UCSD-AML1 (cell line): ENCODE measurements at regions not wholly inside any gene's neighbourhood (a gene's known extent, or its start where the extent isn't known, plus 50 kb on each side); places are given as distances from the start of the nearest gene placed in this dataset.

ENCODE experiments used
- DNase-seq: peaks from one replicate; lab custom pipeline; 2025; ENCODE audit not compliant: unreplicated experiment; lab: John Stamatoyannopoulos, UW

GRCh38 chr4:3831529-3832150, 65.5 kb downstream of the ADRA2C start:
- DNase-seq, result no peak

GRCh38 chr4:3832536-3833220, 66.5 kb downstream of the ADRA2C start:
- no peak for DNase-seq

GRCh38 chr4:3833326-3833989, 67.3 kb downstream of the ADRA2C start:
- DNase-seq, result no peak

GRCh38 chr4:3834186-3834662, 68.0 kb downstream of the ADRA2C start:
- no peak for DNase-seq

GRCh38 chr4:3834663-3835521, 68.7 kb downstream of the ADRA2C start:
- no peak for DNase-seq

- DNase-seq, result no peak
Measured at GRCh38 chr4:3835527-3836405, 69.6 kb downstream of the ADRA2C start.

GRCh38 chr4:3836406-3836755, 70.2 kb downstream of the ADRA2C start:
- no peak for DNase-seq

- no peak for DNase-seq
Measured at GRCh38 chr4:3836756-3837601, 70.8 kb downstream of the ADRA2C start.

- no peak for DNase-seq
Measured at GRCh38 chr4:3838437-3839380, 72.5 kb downstream of the ADRA2C start.

- DNase-seq, result no peak
Measured at GRCh38 chr4:3845094-3845743, 79.0 kb downstream of the ADRA2C start.

- DNase-seq, result no peak
Measured at GRCh38 chr4:3845744-3846429, 79.7 kb downstream of the ADRA2C start.

- no peak for DNase-seq
Measured at GRCh38 chr4:3847211-3847940, 81.2 kb downstream of the ADRA2C start.

- DNase-seq, result no peak
Measured at GRCh38 chr4:3848323-3848722, 82.1 kb downstream of the ADRA2C start.

GRCh38 chr4:3849140-3849539, 83.0 kb downstream of the ADRA2C start:
- no peak for DNase-seq

GRCh38 chr4:3850128-3850527, 83.9 kb downstream of the ADRA2C start:
- no peak for DNase-seq

- DNase-seq, result no peak
Measured at GRCh38 chr4:3851211-3851610, 85.0 kb downstream of the ADRA2C start.

- no peak for DNase-seq
Measured at GRCh38 chr4:3851881-3852280, 85.7 kb downstream of the ADRA2C start.
